ENCODE measurements at regions not wholly inside any gene's neighbourhood (a gene's known extent, or its start where the extent isn't known, plus 50 kb on each side); places are given as distances from the start of the nearest gene placed in this dataset.

DNA sequence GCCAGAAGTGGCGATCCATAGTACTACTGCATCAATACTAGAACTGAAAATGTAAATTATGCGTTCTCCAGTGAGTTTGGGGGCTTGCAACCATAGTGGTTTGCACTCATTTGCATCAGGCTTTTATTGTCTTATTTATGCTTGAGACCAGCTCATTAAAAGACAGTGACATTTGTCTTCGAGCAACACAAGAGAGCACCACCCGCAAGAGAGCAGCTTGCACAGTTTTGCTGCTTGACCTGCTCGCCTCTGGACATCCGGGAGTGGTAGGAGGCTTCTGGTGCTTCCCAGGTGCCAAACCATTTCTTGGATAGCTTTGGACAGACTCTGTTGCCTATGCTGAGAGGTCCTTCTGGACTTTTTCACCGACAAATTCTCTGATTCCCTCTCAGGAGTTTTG is 294.6 kb downstream of the MEX3B start:
- H3K36me3 Mint-ChIP-seq (ENCODE audit: low read depth), result peaks cover 5% of the 10 kb centered on the region
- no peaks in the 10 kb centered on the region for H3K27me3 Mint-ChIP-seq (ENCODE audit: low read depth)
- no peak for DNase-seq (ENCODE audit: low read depth, low spot score)
- no peak overlapping the region for H3K27ac Mint-ChIP-seq (ENCODE audit: unreplicated experiment)
- peaks cover 27% of the 10 kb centered on the region for H3K4me1 Mint-ChIP-seq
- no peaks in the 10 kb centered on the region for H3K9me3 Mint-ChIP-seq
- H3K4me3 Mint-ChIP-seq, result no peak overlapping the region
- TF ChIP-seq, protein P1, sequence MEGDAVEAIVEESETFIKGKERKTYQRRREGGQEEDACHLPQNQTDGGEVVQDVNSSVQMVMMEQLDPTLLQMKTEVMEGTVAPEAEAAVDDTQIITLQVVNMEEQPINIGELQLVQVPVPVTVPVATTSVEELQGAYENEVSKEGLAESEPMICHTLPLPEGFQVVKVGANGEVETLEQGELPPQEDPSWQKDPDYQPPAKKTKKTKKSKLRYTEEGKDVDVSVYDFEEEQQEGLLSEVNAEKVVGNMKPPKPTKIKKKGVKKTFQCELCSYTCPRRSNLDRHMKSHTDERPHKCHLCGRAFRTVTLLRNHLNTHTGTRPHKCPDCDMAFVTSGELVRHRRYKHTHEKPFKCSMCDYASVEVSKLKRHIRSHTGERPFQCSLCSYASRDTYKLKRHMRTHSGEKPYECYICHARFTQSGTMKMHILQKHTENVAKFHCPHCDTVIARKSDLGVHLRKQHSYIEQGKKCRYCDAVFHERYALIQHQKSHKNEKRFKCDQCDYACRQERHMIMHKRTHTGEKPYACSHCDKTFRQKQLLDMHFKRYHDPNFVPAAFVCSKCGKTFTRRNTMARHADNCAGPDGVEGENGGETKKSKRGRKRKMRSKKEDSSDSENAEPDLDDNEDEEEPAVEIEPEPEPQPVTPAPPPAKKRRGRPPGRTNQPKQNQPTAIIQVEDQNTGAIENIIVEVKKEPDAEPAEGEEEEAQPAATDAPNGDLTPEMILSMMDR (conservative IDR thresholded peaks at IDR 0.05), result no peak

- Mint-ChIP-seq H3K4me1 (peaks cover 27% of the 10 kb centered on the region), H3K36me3 (ENCODE audit: low read depth) (peaks cover 5% of the 10 kb centered on the region), H3K27ac (ENCODE audit: unreplicated experiment) (peak overlapping the region; percentile 62), H3K27me3 (ENCODE audit: low read depth) (no peaks in the 10 kb centered on the region), H3K4me3 (no peak overlapping the region), H3K9me3 (no peaks in the 10 kb centered on the region)
- DNase-seq (ENCODE audit: low read depth, low spot score), result no peak
- TF ChIP-seq, protein P1 (conservative IDR thresholded peaks at IDR 0.05), result no peak
Measured at GRCh38 chr15:81749716-81750375, 296.0 kb downstream of the MEX3B start.

- TF ChIP-seq, protein P1 (conservative IDR thresholded peaks at IDR 0.05), result no peak
- peaks cover 5% of the 10 kb centered on the region for H3K36me3 Mint-ChIP-seq (ENCODE audit: low read depth)
- H3K27ac Mint-ChIP-seq (ENCODE audit: unreplicated experiment), result no peak overlapping the region
- H3K9me3 Mint-ChIP-seq, result peaks cover 3% of the 10 kb centered on the region
- peaks cover 12% of the 10 kb centered on the region for H3K4me1 Mint-ChIP-seq
- no peaks in the 10 kb centered on the region for H3K27me3 Mint-ChIP-seq (ENCODE audit: low read depth)
- DNase-seq (ENCODE audit: low read depth, low spot score), result no peak
- no peak overlapping the region for H3K4me3 Mint-ChIP-seq
Measured at GRCh38 chr15:81747482-81747881, 298.3 kb downstream of the MEX3B start.

GRCh38 chr15:81747026-81747425 is 298.8 kb downstream of the MEX3B start:
- peaks cover 8% of the 10 kb centered on the region for H3K4me1 Mint-ChIP-seq
- TF ChIP-seq, protein P1 (conservative IDR thresholded peaks at IDR 0.05), result no peak
- no peak overlapping the region for H3K4me3 Mint-ChIP-seq
- no peak for DNase-seq (ENCODE audit: low read depth, low spot score)
- peaks cover 3% of the 10 kb centered on the region for H3K9me3 Mint-ChIP-seq
- H3K27me3 Mint-ChIP-seq (ENCODE audit: low read depth), result no peaks in the 10 kb centered on the region
- H3K27ac Mint-ChIP-seq (ENCODE audit: unreplicated experiment), result no peak overlapping the region
- H3K36me3 Mint-ChIP-seq (ENCODE audit: low read depth), result peaks cover 5% of the 10 kb centered on the region

- no peaks in the 10 kb centered on the region for H3K4me1 Mint-ChIP-seq
- TF ChIP-seq, protein P1 (conservative IDR thresholded peaks at IDR 0.05), result no peak
Measured at GRCh38 chr15:81744364-81744763, 301.5 kb downstream of the MEX3B start.

More at GRCh38 chr15:81744364-81744763, 301.5 kb downstream of the MEX3B start:
- Mint-ChIP-seq H3K27me3 (ENCODE audit: low read depth) (no peaks in the 10 kb centered on the region), H3K4me3 (no peak overlapping the region), H3K27ac (ENCODE audit: unreplicated experiment) (no peak overlapping the region), H3K36me3 (ENCODE audit: low read depth) (peaks cover 12% of the 10 kb centered on the region), H3K9me3 (peaks cover 6% of the 10 kb centered on the region)
- DNase-seq (ENCODE audit: low read depth, low spot score), result no peak

Data from neural crest cell (in vitro differentiated cells).